HCT116 (cell line): ENCODE measurements at regions not wholly inside any gene's neighbourhood (a gene's known extent, or its start where the extent isn't known, plus 50 kb on each side); places are given as distances from the start of the nearest gene placed in this dataset.
"Not testable (repeated sequence)": the region's sequence is repeated elsewhere in the genome, so short reads cannot be mapped to it uniquely, and the experiment has no call there.

ENCODE experiments used
- ATAC-seq: fragments of 200-7000 bp; cut with Tn5 transposase; 2 replicates; pipeline ENCODE4 v1.9.1; 2020; ENCODE audit warnings: mild to moderate bottlenecking, moderate library complexity
- BruUV-seq: library from RNA; stranded (reverse); fragments of 400-500 nt; replicated peaks from 2 replicates; lab custom pipeline; 2021; lab: Mats Ljungman, UMichigan
- CTCF ChIA-PET: fragments of 300-600 bp; sonication (Branson Sonifier 250); formaldehyde crosslinking; loops from one replicate; lab custom pipeline; 2021; ENCODE audit warnings: antibody characterized with exemption; lab: Charles Lee
- POLR2A ChIA-PET: fragments of 300-600, 350-600 bp; sonication (Branson Sonifier 250); formaldehyde crosslinking; loops from one replicate; lab custom pipeline; 2021; ENCODE audit warnings: antibody characterized with exemption; lab: Charles Lee
- RAD21 ChIA-PET, 2 experiments: fragments of 300-600 bp; sonication (Branson Sonifier 250); formaldehyde crosslinking; loops; one replicate each; lab custom pipeline; 2023; ENCODE audit warnings: low total read pairs in 2 of 2; ENCODE audit not compliant: uncharacterized antibody in 2 of 2, unreplicated experiment in 2 of 2, low non-redundant PET in 1 of 2; lab: Charles Lee
- DNase-seq: peaks from one replicate; pipeline ENCODE4 v3.0.0-alpha.2; 2010; ENCODE audit warnings: low read depth, low spot score
- H2AFZ ChIP-seq: fragments of 200-600 bp; shearing (Covaris generic), sonication (generic); 2 replicates; pipeline ENCODE4 v1.6.1; 2017; ENCODE audit warnings: low read depth, mixed run types, mixed read lengths, antibody characterized with exemption, low read length; ENCODE audit not compliant: poor library complexity, severe bottlenecking
- H3K27ac ChIP-seq: 2 replicates; pipeline ENCODE4 v1.5.1; 2012; ENCODE audit warnings: low read depth, low read length
- H3K27me3 ChIP-seq: fragments of 200-600 bp; sonication (generic); 2 replicates; pipeline ENCODE4 v1.6.1; 2016; ENCODE audit warnings: mixed run types, low read length, mixed read lengths; ENCODE audit not compliant: insufficient read depth
- H3K36me3 ChIP-seq, 2 experiments: fragments of 200-500 bp in 1 of 2; fragments of 200-600 bp in 1 of 2; sonication (Bioruptor generic) in 1 of 2; sonication (generic) in 1 of 2; 2 replicates each; pipeline versions ENCODE4 v1.5.1 to v1.6.1; 2014 to 2016; ENCODE audit warnings: low read length in 2 of 2, inconsistent platforms in 1 of 2, mixed read lengths in 1 of 2, mixed run types in 1 of 2; ENCODE audit not compliant: insufficient read depth in 2 of 2, control insufficient read depth in 1 of 2
- H3K4me1 ChIP-seq, 2 experiments: fragments of 200-600 bp in 1 of 2; sonication (generic) in 1 of 2; 2 replicates each; pipeline versions ENCODE4 v1.5.1 to v1.6.1; 2012 to 2017; ENCODE audit warnings: low read length in 2 of 2, inconsistent platforms in 1 of 2, mild to moderate bottlenecking in 1 of 2, mixed read lengths in 1 of 2, mixed run types in 1 of 2, moderate library complexity in 1 of 2; ENCODE audit not compliant: insufficient read depth in 2 of 2, control insufficient read depth in 1 of 2
- H3K4me2 ChIP-seq: fragments of 200-600 bp; sonication (generic); 2 replicates; pipeline ENCODE4 v1.6.1; 2017; ENCODE audit warnings: mixed run types, low read length, mixed read lengths
- H3K4me3 ChIP-seq, 2 experiments: fragments of 200-600 bp in 1 of 2; sonication (generic) in 1 of 2; replicated peaks in 1 of 2; 2 replicates each; pipeline ENCODE4 v1.5.1; 2011 to 2016; ENCODE audit warnings: low read length in 2 of 2, control low read depth in 1 of 2, low read depth in 1 of 2, mild to moderate bottlenecking in 1 of 2, mixed read lengths in 1 of 2, mixed run types in 1 of 2
- H3K79me2 ChIP-seq: fragments of 200-600 bp; sonication (generic); 2 replicates; pipeline ENCODE4 v1.6.1; 2017; ENCODE audit warnings: mild to moderate bottlenecking, mixed run types, low read length, moderate library complexity, mixed read lengths; ENCODE audit not compliant: insufficient read depth
- H3K9ac ChIP-seq: fragments of 200-600 bp; sonication (generic); 2 replicates; pipeline ENCODE4 v1.6.1; 2016; ENCODE audit warnings: low read length, mixed read lengths
- H3K9me2 ChIP-seq: fragments of 200-600 bp; sonication (generic), shearing (Covaris generic); 2 replicates; pipeline ENCODE4 v1.6.1; 2017; ENCODE audit warnings: mixed run types, mild to moderate bottlenecking, moderate library complexity; ENCODE audit not compliant: insufficient read depth
- H3K9me3 ChIP-seq, 2 experiments: fragments of 200-500 bp in 1 of 2; fragments of 200-600 bp in 1 of 2; sonication (Bioruptor generic) in 1 of 2; sonication (generic) in 1 of 2; 2 replicates each; pipeline ENCODE4 v1.6.1; 2014 to 2017; ENCODE audit warnings: low read length in 2 of 2, mixed read lengths in 2 of 2, inconsistent platforms in 1 of 2, low read depth in 1 of 2, mild to moderate bottlenecking in 1 of 2, mixed run types in 1 of 2, moderate library complexity in 1 of 2; ENCODE audit not compliant: control insufficient read depth in 1 of 2, insufficient read depth in 1 of 2
- H4K20me1 ChIP-seq: fragments of 200-600 bp; sonication (generic), shearing (Covaris generic); 2 replicates; pipeline ENCODE4 v1.6.1; 2017; ENCODE audit warnings: mixed run types, mild to moderate bottlenecking, moderate library complexity; ENCODE audit not compliant: insufficient read depth
- CBX3 ChIP-seq: IDR thresholded peaks from 2 replicates; pipeline ENCODE4 v1.6.1; 2012; ENCODE audit warnings: low read depth
- EGR1 ChIP-seq: IDR thresholded peaks from 2 replicates; pipeline ENCODE4 v1.6.1; 2012; ENCODE audit warnings: low read depth
- RAD21 ChIP-seq: IDR thresholded peaks from 2 replicates; pipeline ENCODE4 v1.6.1; 2012; ENCODE audit warnings: low read depth, mild to moderate bottlenecking
- SRF ChIP-seq: IDR thresholded peaks from 2 replicates; pipeline ENCODE4 v1.6.1; 2012; ENCODE audit warnings: low read depth
- intact Hi-C: fragments of 100-400 bp; cut with micrococcal nuclease; formaldehyde crosslinking; loops from 2 replicates; pipeline ENCODE4 v1.10.0; 2022
- TF ChIP-seq, protein P1 (sequence below), 3 experiments: fragments of 200-600 bp in 1 of 3; sonication (generic) in 1 of 3; IDR thresholded peaks in 2 of 3; conservative IDR thresholded peaks in 1 of 3; 2 replicates each; pipeline ENCODE4 v1.5.1; 2012 to 2017; ENCODE audit warnings: low read depth in 2 of 3, low read length in 2 of 3, antibody characterized with exemption in 1 of 3, borderline replicate concordance in 1 of 3, control low read depth in 1 of 3, mild to moderate bottlenecking in 1 of 3, mixed read lengths in 1 of 3, mixed run types in 1 of 3, moderate library complexity in 1 of 3; ENCODE audit not compliant: insufficient read depth in 1 of 3

DNA sequence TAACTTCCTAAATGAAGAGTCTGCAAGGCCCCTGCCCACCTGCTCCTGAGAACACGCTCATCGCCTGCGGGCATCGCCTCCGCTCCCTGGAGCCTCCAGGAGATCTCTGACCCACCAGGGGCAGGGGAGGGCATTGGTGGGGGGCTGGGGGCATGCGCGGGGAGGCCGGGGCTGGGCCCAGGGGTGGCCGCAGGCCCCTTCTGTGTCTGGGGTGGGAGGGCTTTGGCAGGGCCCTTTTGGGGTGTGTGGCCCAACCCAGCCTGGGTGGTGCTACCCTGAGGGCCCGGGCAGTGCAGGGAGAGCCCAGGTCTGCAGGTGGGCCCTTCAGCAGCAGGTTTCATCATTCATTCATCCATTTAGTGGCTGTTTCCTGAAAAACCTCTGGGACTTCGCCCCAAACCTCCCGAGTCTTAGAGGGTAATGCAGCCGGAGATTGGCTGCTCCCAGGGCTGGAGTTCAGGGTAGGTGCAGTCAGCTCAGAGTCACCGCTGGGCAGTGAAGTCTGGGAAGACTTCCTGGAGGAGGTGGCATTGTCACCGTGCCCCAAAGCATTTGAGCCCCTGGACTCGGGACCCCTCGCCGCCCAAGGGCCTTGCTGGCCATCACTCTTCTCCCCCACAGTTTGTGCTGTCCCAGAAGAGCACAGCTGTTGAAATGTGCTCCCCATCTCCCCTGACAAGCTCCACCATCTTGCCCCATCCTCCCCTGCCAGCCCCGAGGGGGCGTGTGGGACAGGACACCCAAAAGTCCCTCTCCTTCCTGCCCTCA, 255.1 kb downstream of the PARP8 start:
- ChIA-PET POLR2A (no interaction called here), CTCF (no interaction called here)
- Histone ChIP-seq H3K9me2 (no peaks in the 10 kb centered on the region), H4K20me1 (no peaks in the 10 kb centered on the region), H3K9ac (no peak overlapping the region), H3K27me3 (no peaks in the 10 kb centered on the region), H3K4me3 (no peak overlapping the region), H3K79me2 (no peaks in the 10 kb centered on the region), H3K27ac (no peak overlapping the region), H3K9me3 (no peaks in the 10 kb centered on the region), H3K36me3 (no peaks in the 10 kb centered on the region), H3K4me2 (0 out of 2 replicates have a peak overlapping the region, but pooled peaks have one; percentile 70)
- no TSS peak for BruUV-seq
- ATAC-seq = no peak
- intact Hi-C loops = no loop called here
- TF ChIP-seq CBX3 (no peak), EGR1 (no peak), SRF (no peak)
- TF ChIP-seq, all 23 proteins: peak for 0
- H2AFZ ChIP-seq = no peak overlapping the region
- H3K4me1 ChIP-seq = peaks cover 0 to 10% of the 10 kb centered on the region in 2 experiments; a peak in 1 of 4 replicates
- RAD21 ChIA-PET = no interaction called here
- no peak for DNase-seq

DNA sequence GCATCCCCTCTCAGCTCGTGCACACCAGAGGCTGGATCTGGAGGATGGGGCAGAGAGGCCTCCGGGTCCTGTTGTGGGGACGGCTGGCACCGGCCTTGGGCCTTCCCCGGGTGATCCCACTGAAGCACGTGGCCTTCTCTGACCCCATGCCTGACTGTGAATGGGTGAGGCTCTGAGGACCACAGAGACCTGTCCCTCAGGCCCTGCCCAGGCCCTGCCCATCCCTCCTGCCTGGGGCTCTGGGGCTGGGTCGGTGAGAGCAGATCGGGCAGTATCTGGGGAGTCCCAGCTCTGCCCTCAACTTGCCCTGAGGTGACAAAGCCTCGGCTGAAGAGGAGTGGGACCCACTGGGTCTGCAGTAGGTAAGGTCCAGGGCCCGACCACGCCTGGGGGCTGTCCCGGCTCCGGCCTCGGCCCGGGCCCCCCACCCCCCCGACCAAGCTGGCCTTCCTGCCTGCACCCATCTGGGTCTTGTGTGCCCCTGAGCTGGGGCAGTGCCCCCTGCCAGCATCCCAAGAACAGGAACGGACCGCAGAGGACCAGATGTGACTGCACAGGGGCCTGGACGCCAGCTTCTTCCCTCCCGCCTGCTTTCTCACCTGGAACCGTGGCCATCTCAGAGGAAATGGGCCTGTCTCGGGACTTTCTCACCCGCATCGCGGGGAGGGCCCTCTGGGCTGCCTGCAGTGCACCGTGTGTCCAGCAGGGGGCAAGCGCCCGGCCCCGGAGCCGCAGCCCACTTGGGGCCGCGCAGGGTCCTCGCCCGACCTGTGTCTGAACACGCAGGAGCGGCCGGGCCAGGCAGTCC, 255.9 kb downstream of the PARP8 start:
- H3K79me2 ChIP-seq, H3K27ac ChIP-seq, CTCF ChIA-PET, H3K4me1 ChIP-seq, H4K20me1 ChIP-seq, H3K36me3 ChIP-seq, DNase-seq, H3K9me2 ChIP-seq, RAD21 ChIA-PET: not testable (repeated sequence)
- POLR2A ChIA-PET = interaction anchor here (0.6 kb wide), 1 partner anchor 1865 kb away, joined by 3 read pairs; the partner anchor contains the start of genes ITGA1 and PELO
- H3K4me3 ChIP-seq = peak overlapping the region; percentile 31 to 46
- H3K9ac ChIP-seq = peak overlapping the region; percentile 32; the same call in 1 of the 2 replicates
- peak overlapping the region; percentile 45 for H2AFZ ChIP-seq
- ATAC-seq = peak; percentile 97
- TF ChIP-seq RAD21 = 0 out of 2 replicates have a peak, but pooled peaks have one; percentile 17
- TF ChIP-seq, protein P1, sequence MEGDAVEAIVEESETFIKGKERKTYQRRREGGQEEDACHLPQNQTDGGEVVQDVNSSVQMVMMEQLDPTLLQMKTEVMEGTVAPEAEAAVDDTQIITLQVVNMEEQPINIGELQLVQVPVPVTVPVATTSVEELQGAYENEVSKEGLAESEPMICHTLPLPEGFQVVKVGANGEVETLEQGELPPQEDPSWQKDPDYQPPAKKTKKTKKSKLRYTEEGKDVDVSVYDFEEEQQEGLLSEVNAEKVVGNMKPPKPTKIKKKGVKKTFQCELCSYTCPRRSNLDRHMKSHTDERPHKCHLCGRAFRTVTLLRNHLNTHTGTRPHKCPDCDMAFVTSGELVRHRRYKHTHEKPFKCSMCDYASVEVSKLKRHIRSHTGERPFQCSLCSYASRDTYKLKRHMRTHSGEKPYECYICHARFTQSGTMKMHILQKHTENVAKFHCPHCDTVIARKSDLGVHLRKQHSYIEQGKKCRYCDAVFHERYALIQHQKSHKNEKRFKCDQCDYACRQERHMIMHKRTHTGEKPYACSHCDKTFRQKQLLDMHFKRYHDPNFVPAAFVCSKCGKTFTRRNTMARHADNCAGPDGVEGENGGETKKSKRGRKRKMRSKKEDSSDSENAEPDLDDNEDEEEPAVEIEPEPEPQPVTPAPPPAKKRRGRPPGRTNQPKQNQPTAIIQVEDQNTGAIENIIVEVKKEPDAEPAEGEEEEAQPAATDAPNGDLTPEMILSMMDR (IDR thresholded peaks at IDR 0.05 in 2 of 3, conservative IDR thresholded peaks at IDR 0.05 in 1 of 3; ENCODE audit: borderline replicate concordance in 1 of 3, insufficient read depth in 1 of 3, low read depth in 2 of 3, low read length in 2 of 3) = peak in 2 of 3 experiments; percentile 79 to 85; a peak in 4 of 6 replicates
- TF ChIP-seq, all 23 proteins: peak for 2; not testable (repeated sequence) for 21
- intact Hi-C loops, H3K9me3 ChIP-seq, BruUV-seq, H3K27me3 ChIP-seq: not testable (repeated sequence)
- H3K4me2 ChIP-seq = peak overlapping the region; percentile 70
